ENCODE measurements at regions not wholly inside any gene's neighbourhood (a gene's known extent, or its start where the extent isn't known, plus 50 kb on each side); places are given as distances from the start of the nearest gene placed in this dataset.

DNA sequence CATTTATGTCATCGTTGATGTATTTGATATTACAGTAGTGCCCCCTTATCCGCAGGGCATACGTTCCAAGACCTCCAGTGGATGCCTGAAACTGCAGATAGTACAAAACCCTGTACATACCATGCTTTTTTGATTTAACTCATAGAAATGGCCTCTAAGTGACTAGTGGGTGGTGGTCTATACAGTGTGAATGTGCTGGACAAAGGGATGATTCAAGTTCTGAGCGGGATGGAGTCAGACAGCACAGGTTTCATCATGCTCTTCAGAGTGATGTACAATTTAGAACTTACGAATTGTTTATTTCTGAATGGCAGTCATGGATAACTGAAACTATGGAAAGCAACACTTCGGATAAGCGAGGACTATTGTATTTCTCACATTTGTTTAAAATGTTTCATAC, 473.1 kb upstream of the FANCL start:
- H3K27ac ChIP-seq (ENCODE audit: low read depth, low read length, poor library complexity, severe bottlenecking): no peak overlapping the region
- no peaks in the 10 kb centered on the region for H3K9me3 ChIP-seq (ENCODE audit: low read length)
- H2AFZ ChIP-seq (ENCODE audit: low read length): no peak overlapping the region
- no peaks in the 10 kb centered on the region for H3K36me3 ChIP-seq (ENCODE audit: insufficient read depth, low read length)
- H4K20me1 ChIP-seq (ENCODE audit: insufficient read depth, low read length): no peaks in the 10 kb centered on the region
- no peaks in the 10 kb centered on the region for H3K4me1 ChIP-seq (ENCODE audit: insufficient read depth, low read length, severe bottlenecking)
- no peak overlapping the region for H3K4me2 ChIP-seq (ENCODE audit: low read length)
- no peaks in the 10 kb centered on the region for H3K79me2 ChIP-seq (ENCODE audit: insufficient read depth, low read length)
- no peaks in the 10 kb centered on the region for H3K9me2 ChIP-seq (ENCODE audit: low read depth, low read length)
- no peaks in the 10 kb centered on the region for H3K27me3 ChIP-seq (ENCODE audit: insufficient read depth, low read length)
- no peaks in the 10 kb centered on the region for H3F3A ChIP-seq (ENCODE audit: insufficient read depth, low read length)
- no peak overlapping the region for H3K9ac ChIP-seq (ENCODE audit: low read length)
- H3K4me3 ChIP-seq (ENCODE audit: low read depth, low read length, poor library complexity, severe bottlenecking): no peak overlapping the region
- TF ChIP-seq CTCF (IDR thresholded peaks at IDR 0.05; ENCODE audit: low read length) (no peak), EZH2 (IDR thresholded peaks at IDR 0.05; ENCODE audit: borderline replicate concordance, low read length) (no peak)

GRCh38 chr2:58710795-58711279, 469.7 kb upstream of the FANCL start:
- H3K4me3 ChIP-seq (ENCODE audit: low read depth, low read length, poor library complexity, severe bottlenecking): no peak overlapping the region
- no peak overlapping the region for H3K27ac ChIP-seq (ENCODE audit: low read depth, low read length, poor library complexity, severe bottlenecking)
- H3K9me3 ChIP-seq (ENCODE audit: low read length): no peaks in the 10 kb centered on the region
- H3K4me1 ChIP-seq (ENCODE audit: insufficient read depth, low read length, severe bottlenecking): no peaks in the 10 kb centered on the region
- no peaks in the 10 kb centered on the region for H3K79me2 ChIP-seq (ENCODE audit: insufficient read depth, low read length)
- H4K20me1 ChIP-seq (ENCODE audit: insufficient read depth, low read length): no peaks in the 10 kb centered on the region
- no peak overlapping the region for H3K9ac ChIP-seq (ENCODE audit: low read length)
- no peaks in the 10 kb centered on the region for H3F3A ChIP-seq (ENCODE audit: insufficient read depth, low read length)
- no peak overlapping the region for H2AFZ ChIP-seq (ENCODE audit: low read length)
- no peaks in the 10 kb centered on the region for H3K9me2 ChIP-seq (ENCODE audit: low read depth, low read length)
- H3K36me3 ChIP-seq (ENCODE audit: insufficient read depth, low read length): no peaks in the 10 kb centered on the region
- H3K4me2 ChIP-seq (ENCODE audit: low read length): no peak overlapping the region
- TF ChIP-seq CTCF (IDR thresholded peaks at IDR 0.05; ENCODE audit: low read length) (no peak), EZH2 (IDR thresholded peaks at IDR 0.05; ENCODE audit: borderline replicate concordance, low read length) (no peak)
- no peaks in the 10 kb centered on the region for H3K27me3 ChIP-seq (ENCODE audit: insufficient read depth, low read length)

GRCh38 chr2:58709687-58710354, 468.7 kb upstream of the FANCL start:
- H2AFZ ChIP-seq (ENCODE audit: low read length): no peak overlapping the region
- H3K9me3 ChIP-seq (ENCODE audit: low read length): no peaks in the 10 kb centered on the region

More at GRCh38 chr2:58709687-58710354, 468.7 kb upstream of the FANCL start:
- no peaks in the 10 kb centered on the region for H4K20me1 ChIP-seq (ENCODE audit: insufficient read depth, low read length)
- H3K27ac ChIP-seq (ENCODE audit: low read depth, low read length, poor library complexity, severe bottlenecking): no peak overlapping the region
- no peaks in the 10 kb centered on the region for H3K79me2 ChIP-seq (ENCODE audit: insufficient read depth, low read length)
- H3K9ac ChIP-seq (ENCODE audit: low read length): no peak overlapping the region
- H3K4me2 ChIP-seq (ENCODE audit: low read length): no peak overlapping the region
- H3F3A ChIP-seq (ENCODE audit: insufficient read depth, low read length): no peaks in the 10 kb centered on the region
- no peaks in the 10 kb centered on the region for H3K4me1 ChIP-seq (ENCODE audit: insufficient read depth, low read length, severe bottlenecking)
- no peak for TF ChIP-seq EZH2 (IDR thresholded peaks at IDR 0.05; ENCODE audit: borderline replicate concordance, low read length)
- TF ChIP-seq CTCF (IDR thresholded peaks at IDR 0.05; ENCODE audit: low read length): no peak
- H3K27me3 ChIP-seq (ENCODE audit: insufficient read depth, low read length): no peaks in the 10 kb centered on the region
- no peaks in the 10 kb centered on the region for H3K9me2 ChIP-seq (ENCODE audit: low read depth, low read length)
- H3K4me3 ChIP-seq (ENCODE audit: low read depth, low read length, poor library complexity, severe bottlenecking): no peak overlapping the region
- no peaks in the 10 kb centered on the region for H3K36me3 ChIP-seq (ENCODE audit: insufficient read depth, low read length)

All from OCI-LY1 (cell line).